ENCODE measurements at regions not wholly inside any gene's neighbourhood (a gene's known extent, or its start where the extent isn't known, plus 50 kb on each side); places are given as distances from the start of the nearest gene placed in this dataset.
"Not testable (repeated sequence)": the region's sequence is repeated elsewhere in the genome, so short reads cannot be mapped to it uniquely, and the experiment has no call there.

DNA sequence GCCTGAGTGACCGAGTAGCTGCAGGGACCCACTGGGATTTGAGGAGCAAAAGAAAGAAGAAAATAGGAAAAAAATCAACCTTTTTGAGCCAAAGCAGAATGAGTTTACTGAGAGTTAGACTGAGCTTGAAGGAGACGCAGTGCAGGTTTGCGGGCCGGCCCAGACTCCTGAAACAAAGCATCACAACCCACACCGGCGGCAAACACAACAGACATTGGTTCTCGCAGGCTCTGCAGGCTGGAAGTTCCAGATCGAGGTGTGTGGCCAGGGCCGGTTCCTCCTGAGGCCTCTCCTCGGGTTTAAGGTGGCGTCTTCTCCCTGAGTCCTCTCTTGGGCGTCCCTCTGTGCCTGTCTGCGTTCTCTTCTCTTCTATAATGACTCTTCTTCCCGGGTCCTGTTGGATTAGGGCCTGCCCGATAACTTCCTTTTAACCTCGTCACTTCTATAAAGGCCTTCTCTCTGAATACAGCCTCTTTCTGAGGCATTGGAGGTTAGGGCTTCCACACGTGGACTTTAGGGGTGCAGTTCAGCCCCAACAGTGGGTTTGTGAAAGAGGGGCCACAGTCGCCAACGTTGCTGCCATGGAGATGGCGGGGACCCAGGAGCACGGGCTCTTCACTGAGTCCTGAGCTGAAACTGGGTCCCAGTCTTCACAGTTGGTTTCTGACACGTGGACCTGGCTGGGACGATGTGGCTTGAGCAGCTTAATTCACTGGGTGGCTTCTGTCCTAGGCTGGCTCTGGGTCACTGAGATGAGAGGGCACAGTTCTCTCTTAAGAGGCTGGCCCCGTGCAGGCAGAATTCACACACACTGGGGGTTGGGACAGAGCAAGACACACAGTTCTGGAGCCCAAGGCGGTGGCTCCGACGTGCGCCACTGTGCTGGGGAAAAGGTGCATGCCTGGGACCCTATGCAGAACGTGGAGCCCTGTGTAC is 1047.7 kb downstream of the BRD1 start:
- no peak for DNase-seq (ENCODE audit: low read depth in 3 of 3)

DNA sequence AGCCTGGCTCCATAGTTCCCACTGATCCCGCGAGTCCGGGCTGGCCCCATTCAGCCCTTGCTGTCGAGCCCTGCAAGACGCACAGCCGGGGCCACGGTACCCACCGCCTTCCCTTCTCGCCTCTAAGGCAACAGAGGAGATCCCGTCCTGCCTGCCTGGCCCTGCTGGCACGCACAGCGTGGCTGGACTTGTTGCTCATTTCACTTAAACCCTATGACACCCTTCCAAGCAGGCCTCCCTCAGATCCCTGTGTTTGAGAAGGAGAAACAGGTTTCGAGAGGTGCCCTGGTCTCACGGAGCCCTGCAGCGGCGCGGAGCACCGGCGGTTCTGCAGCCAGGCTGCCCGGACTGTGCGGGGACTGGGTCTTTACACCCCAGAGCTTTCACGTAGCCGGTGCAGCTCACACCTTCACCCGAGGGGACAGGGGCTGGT is 1048.4 kb downstream of the BRD1 start:
- no peak for DNase-seq (ENCODE audit: low read depth in 3 of 3)

DNA sequence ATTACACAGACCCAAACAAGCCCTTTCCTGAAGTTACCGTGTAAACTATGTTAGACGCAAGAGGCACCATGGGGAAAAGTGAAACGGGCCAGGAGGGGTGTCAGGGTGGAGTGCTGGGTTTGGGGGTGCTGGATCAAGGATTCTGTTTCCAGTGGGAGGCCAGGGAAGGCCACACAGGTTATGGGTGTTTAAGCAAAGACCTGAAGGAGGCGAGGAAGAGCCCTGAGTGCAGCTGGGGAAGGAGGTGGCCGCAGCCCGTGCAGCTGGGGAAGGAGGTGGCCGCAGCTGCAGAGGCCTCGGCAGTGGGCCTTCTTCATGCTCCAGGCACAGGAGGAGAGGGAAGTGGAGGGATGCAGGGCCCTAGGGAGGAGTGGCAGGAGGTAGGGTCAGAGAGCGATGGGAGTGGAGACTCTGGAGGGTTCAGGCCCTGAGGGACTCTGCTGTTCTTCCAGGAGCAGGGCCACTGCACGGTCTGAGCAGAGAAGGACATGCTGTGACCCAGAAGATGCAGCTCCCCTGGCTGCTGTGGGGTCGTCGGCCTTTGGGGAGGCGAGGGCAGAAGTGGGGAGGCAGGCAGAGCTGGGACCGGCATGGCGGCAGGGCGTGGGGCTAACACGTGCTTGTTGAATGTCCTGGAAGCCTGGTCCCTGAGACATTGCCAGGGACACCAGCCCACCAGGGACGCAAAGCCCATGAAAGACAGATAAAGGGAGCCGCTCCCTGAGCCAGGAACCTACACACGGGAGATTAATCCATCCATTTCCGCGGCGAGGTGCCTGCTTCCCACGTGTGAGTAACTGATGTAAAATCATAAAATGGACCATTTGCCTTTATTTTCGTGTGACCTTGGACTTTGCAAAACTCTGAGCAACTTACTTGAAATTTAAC is 1049.1 kb downstream of the BRD1 start:
- no peak for DNase-seq (ENCODE audit: low read depth in 3 of 3)

DNA sequence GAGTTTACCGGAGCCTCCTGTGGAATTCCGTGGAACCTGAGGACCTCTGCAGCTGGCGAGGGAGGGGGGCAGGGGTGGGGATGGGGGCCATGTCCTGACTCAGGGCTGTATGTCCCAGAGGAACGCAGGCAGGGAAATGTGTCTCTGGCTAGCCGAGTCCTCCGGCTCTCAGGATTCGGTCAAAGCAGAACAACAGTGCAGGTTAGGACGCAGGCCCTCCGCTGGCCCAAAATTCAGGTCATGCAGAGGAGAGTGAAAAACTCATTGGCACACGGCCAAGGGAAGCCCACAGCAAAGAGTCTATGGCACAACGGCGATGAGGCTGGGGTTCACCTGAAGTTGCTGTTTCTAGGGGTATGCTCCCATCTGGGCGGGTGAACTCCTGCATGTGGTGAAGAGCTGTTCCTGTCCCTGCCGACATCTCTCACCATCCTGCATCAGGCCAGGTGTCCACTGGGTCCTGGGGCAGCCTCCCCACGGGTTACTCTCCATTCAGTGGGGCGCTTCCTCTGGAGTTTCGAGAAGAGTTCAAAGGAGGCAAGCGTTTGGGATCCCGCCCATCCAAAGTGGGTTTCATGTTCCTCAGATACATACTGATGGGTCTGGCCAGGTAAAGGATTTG is 1055.3 kb downstream of the BRD1 start:
- no peak for DNase-seq (ENCODE audit: low read depth in 3 of 3)

DNA sequence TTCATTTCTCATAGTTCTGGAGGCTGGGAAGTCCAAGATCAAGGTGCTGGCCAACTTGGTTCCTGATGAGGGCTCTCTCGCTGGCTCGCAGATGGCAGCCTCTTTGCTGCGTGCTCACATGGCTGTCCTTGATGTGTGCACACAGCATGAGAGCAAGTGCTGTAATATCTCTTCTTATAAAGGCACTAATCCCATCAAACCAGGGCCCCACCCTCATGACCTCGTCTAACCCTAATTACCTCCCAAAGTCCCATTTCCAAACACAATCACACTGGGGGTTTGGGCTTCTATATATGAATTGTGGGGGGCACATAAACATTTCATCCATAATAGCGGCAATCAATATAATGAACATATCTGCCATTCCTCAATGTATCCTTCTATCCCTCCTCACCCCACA is 1062.1 kb downstream of the BRD1 start:
- DNase-seq (ENCODE audit: low read depth in 3 of 3), result no peak

DNA sequence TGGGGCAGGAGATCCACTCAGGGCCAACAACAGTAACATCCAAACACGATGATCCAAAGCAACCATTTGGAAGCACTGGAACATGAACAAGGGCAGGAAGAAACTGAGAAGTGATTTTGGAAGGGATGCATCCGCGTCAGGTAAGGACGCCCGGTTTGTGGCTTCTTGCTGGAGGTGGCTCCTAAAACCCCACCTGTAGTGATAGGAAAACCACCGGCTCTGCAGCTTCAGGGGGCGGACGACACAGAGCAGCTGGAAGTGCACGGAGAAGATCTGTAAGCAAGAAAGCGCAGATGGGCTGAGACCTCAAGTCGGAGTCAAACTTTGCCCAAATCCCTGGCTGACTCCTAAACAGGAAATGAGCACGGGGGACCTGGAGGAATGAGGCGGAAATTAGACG is 1066.1 kb downstream of the BRD1 start:
- DNase-seq (ENCODE audit: low read depth in 3 of 3), result no peak

DNA sequence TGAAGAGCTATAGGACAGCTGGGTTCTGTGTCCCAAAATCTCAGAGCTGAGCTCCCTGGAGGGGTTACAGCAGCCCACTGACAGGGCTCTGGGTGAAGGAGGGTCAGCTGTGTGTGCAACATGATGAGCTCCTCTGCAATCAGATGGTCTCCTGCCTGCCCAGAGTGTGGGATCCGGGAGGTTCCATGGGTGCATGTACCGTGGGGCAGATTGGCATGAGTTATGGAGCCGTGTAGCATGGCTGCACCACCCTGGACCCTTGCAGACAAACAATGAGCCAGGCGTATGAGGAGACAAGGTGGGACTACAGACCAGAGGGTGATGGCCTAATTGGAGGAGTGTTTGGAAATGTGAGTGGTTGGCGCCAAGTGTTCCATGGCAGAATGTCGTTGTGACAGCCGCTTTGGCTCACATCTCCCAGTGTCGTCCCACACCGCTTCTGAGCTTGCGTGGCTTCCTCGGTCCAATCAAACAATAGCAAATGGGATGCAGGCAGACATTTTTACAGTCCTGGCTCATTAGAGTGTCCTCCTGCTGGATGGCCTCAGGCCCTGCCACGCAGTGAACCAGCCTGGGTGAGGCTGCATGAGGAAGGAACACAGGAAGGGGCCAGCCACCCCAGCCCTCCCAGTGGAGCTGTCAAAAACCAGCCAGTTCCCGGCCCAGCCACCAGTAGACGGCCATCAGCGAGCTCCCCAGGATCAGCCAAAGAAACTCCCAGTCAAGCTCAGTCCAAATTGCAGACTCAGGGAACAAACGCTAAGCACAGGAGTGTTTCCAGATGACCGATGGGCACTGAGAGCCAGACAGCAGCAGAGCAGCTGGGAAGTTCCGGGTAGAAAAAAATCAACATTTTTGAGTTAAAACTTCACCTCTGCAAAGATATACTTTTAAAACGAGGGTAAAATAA is 1066.9 kb downstream of the BRD1 start:
- DNase-seq (ENCODE audit: low read depth in 3 of 3), result no peak

DNA sequence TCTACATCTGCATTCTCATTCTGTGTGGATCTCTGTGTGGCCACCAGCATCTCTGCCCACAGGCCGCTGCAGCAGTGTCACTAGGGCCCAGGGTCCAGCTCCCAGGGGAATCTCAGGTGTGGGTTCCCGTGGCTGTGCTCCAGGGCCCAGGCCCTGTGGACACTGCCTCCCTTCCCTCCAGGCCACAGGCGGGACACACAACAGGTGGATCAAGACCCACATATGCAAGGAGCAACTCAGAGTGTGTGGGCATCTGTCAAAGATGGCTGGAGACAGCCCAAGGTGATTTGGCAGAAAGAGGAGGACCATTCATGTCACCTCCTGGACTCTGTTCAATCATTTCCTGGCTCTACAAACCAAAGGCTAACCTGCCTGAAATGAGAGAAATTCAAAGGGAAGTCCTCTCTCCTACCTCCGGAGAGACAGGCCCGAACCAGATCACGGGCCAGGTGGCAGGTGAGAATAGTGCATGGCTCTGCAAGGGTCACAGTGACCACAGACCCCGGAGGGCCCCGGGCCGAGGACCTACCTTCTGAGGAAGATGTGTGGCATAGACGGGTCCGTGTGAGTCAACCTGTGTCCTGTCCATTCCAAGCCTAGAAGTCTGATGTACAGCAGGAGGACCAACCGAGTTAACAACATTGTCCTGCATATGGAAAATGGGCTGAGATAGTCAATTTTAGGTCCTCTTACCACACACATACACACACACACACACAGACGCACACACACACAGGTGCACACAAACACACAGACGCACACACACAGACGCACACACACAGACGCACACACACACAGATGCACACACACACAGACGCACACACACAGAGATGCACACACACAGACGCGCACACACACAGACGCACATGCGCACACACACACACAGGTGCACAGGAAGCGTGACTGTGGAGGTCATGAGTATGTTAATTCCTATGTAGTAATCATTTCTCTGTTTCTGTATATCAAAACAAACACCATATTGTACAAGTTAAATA is 1068.5 kb downstream of the BRD1 start:
- DNase-seq (ENCODE audit: low read depth in 3 of 3), result no peak

DNA sequence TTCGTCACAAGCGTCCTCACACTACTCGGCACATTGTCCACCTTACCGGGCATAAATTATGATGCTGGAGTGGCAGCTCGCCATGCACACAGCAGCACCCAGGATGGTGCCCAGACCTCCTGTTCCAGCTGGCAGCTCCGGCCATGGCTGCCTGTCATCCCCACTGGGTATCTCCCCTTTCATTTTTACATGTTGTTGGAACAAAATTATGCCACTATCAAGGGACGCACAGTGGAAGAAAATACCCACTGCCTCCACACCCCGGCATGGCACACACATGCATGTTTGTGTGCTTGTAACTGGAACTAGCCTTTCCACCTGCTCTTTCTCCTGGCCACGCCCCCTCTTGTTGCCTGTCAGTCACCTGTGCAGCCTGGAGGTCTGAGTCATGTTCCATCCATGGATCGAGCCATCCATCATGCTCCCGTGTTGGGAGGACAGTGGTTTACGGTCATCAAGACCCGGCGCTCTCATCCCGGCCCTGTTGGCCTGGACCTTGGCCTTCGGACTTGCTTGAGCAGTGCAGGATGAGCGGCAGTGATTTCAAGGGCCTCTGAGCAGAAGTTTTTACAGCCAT is 1069.6 kb downstream of the BRD1 start:
- DNase-seq (ENCODE audit: low read depth in 3 of 3), result no peak

DNA sequence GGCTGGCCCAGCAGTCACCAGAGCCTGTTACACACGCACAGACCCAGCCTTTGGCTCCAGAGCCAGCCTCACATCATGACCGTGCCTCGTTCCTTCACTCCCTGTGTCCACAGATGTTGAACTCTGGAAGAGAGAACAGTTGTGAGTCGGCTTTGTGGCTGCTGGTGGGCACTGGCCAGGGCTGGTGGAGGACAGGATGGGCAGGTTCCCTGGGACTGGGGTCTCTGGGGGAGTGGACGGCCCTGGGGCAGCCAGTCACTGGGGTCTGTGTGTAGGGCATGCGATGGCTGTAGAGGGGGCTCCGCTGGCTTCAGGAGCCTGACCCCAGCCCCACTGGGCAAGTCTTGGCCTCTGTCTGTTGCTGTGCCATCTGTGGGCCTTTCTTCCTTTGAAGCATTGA is 1070.1 kb downstream of the BRD1 start:
- no peak for DNase-seq (ENCODE audit: low read depth in 3 of 3)

DNA sequence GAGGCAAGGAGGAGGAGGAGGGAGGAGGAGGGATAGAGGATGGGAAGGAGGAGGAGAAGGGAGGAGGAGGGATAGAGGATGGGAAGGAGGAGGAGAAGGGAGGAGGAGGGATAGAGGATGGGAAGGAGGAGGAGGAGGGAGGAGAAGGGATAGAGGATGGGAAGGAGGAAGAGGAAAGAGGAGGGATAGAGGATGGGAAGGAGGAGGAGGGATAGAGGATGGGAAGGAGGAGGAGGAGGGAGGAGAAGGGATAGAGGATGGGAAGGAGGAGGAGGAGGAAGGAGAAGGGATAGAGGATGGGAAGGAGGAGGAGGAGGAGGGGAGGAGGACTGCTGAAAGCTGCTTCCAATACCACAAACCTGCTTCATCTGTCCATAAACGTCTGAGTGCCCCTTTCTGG is 1070.5 kb downstream of the BRD1 start:
- not testable (repeated sequence) for DNase-seq (ENCODE audit: low read depth in 3 of 3)

DNA sequence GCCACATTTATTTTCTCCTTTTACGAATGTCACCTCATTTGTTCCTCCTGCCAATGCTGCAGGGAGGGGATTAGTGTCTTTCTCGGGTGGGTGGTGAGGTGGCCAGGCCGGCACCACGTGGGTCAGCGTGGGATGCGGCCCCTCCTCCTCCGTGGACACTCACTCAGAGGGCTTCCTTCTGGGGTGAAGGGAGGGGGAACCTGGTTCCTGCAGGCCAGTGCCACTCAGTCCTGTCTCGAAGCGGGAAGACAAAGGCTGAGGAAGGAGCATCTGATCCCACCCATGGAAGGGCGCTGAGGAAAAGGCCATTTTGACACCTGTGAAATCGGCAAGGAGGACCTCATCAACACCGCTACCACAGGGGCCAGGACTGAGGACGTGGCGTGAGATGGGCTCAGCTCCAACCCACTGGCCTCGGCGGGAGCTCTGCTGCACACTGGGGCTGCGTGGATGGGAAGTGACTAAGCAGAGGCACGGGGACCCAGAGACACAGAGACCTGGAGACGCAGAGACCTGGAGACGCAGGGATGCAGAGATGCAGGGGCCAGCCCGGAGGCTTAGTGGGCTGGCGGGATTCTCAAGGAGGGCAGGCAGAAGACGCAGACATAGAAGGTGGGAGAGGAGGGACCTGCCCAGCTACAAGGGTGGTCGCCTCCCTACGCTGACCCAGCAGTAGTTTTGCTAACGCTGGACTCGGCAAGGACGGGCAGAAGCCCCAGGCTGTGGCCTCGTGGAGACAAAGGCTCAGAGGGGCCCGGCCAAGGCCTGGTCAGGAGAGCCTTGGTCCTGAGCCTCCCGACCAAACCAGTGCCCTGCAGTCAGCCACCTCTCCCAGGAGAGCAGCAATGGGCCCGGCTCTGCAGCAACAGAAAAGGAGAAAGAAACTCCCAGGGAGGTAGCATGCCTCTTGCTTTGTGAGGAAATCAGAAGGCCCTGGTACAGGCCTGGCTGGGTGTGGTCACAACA is 1071.2 kb downstream of the BRD1 start:
- no peak for DNase-seq (ENCODE audit: low read depth in 3 of 3)

DNA sequence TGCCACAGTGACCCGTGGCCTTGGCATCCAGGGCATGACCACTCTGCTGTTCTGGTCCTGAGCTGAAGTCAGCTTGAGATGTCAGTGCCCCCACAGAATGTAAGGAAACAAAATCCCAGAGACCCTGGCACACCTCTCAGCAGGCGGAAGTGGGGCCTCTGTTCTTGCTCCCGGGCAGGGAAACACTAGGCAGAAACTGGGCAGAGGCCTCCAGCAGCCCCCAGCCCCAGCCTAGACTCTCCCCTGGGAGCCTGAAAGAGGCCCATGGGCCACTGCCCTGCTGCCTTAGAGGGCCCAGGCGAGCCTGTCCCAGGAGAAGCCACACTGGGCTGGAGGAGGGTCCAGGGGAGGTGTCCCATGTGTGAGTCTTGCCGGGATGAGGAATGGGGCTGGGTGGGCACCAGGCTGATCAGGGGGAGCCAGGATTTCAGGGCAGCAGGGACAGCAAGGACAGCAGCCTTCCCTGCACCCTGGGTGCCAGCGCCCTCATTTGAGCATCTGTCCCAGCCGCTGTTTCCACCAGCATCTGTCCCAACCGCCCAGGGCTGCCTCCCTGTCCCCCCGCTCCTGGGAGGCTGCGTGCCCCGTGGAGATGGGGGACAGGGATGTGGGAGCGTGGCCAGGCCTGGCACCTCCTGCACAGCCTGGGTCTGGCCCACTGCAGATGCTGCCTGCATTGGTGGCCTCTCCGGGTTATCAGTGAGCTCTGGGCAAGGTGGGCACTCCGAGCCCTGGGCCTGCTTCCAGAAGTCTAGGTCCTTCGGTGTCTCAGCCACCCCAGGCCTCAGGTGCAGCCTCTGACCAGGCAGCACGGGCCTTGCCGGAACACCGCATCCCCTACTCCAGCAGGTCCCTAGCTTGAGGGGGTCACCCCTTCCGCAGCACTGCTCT is 1072.4 kb downstream of the BRD1 start:
- no peak for DNase-seq (ENCODE audit: low read depth in 3 of 3)

DNA sequence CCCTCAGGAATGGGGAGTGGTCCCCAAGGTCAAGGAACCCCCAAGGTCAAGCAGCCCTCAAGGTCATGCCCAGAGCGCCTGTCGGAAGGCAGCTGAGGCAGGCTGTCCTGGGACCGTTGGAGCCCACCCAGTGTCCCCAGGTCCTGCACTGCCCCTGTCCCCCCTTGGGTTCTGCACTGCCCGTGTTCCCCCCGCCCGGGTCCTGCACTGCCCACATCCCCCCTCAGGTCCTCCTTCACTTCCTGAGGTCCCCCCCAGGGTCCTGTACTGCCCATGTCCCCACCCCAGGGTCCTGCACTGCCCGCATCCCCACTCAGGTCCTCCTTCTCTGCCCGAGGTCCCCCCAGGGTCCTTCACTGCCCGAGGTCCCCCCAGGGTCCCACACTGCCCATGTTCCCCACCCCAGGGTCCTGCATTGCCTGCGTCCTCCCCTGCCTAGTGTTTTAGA is 1073.0 kb downstream of the BRD1 start:
- no peak for DNase-seq (ENCODE audit: low read depth in 3 of 3)

DNA sequence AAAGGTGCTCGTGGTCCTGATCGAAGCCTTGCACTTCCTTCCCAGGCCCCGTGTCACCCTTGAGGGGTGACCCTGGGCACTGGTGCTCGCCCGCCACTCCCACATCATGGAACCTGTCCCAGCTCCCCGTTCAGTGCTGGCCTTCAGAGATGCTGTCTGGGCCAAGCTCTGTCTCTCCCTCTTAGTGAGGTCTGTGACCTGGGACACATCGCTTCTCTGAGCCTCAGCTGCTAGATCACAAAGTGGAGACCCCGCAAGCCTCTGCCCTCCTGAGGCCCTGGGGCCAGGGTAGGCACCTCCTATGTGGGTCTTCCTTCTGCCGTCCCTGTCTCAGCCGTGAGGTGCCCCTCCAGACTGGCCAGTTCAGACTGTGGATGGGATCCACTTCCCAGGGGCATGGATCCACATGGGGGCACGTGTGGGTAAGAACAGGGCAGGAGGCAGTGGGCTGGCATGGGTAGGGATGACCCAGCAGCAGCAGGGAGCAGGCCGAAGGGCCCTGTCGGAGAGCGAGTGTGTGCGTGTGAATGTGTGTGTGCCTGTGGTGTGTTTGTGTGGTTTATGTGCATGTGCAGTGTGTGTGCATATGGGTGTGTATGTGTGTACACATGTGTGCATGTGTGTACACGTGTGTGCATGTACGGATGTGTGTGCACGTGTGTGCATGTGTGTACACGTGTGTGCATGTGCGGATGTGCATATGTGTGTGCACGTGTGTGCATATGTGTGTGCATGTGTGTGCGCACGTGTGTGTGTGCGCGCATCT is 1073.7 kb downstream of the BRD1 start:
- no peak for DNase-seq (ENCODE audit: low read depth in 3 of 3)

DNA sequence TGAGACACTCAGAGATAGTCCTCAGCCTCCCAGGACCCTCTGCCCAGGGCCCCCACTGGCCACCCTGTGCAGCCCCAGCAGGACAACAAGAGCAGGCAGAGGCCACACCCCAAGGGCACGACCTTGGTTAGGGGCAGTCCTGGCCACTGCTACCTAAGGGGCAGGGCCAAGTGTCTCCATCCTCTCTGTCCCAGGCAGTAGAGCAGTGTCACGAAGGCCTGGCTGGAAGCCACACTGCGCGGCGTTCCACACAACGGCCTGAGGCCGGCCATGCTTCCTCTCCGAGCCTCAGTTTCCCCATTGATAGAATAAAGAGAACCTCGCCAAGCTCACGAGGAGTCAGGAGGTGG is 1074.3 kb downstream of the BRD1 start:
- DNase-seq (ENCODE audit: low read depth in 3 of 3), result no peak
